ENCODE measurements at regions not wholly inside any gene's neighbourhood (a gene's known extent, or its start where the extent isn't known, plus 50 kb on each side); places are given as distances from the start of the nearest gene placed in this dataset.

DNA sequence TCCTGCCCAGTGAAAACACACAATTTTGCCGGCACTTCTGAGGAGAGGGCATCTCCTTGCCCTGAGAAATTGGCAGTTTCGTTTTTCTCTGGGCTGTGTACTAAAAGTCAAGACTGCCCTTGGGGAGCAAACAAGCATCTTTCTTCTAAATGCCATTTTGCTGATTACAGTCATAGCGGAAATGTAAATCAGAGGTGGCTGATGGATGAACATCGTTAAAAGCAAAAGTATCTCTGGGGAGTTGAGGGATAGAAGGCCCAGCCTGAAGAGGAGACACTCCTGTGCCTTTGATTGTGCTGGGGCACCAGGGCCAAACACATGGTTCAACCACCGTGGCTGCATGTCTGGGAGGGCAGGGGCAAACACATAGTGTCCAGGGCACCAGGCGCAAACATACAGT is 49.8 kb downstream of the ABCC12 start:
- H3K9ac ChIP-seq (ENCODE audit: low read depth, low read length, poor library complexity, severe bottlenecking) = no peak overlapping the region
- H4K20me1 ChIP-seq (ENCODE audit: insufficient read depth, low read length, poor library complexity, severe bottlenecking) = no peaks in the 10 kb centered on the region
- H2AFZ ChIP-seq (ENCODE audit: low read length) = no peak overlapping the region
- no peak for TF ChIP-seq EZH2phosphoT487 (IDR thresholded peaks at IDR 0.05; ENCODE audit: borderline replicate concordance)
- TF ChIP-seq, protein P1, sequence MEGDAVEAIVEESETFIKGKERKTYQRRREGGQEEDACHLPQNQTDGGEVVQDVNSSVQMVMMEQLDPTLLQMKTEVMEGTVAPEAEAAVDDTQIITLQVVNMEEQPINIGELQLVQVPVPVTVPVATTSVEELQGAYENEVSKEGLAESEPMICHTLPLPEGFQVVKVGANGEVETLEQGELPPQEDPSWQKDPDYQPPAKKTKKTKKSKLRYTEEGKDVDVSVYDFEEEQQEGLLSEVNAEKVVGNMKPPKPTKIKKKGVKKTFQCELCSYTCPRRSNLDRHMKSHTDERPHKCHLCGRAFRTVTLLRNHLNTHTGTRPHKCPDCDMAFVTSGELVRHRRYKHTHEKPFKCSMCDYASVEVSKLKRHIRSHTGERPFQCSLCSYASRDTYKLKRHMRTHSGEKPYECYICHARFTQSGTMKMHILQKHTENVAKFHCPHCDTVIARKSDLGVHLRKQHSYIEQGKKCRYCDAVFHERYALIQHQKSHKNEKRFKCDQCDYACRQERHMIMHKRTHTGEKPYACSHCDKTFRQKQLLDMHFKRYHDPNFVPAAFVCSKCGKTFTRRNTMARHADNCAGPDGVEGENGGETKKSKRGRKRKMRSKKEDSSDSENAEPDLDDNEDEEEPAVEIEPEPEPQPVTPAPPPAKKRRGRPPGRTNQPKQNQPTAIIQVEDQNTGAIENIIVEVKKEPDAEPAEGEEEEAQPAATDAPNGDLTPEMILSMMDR (conservative IDR thresholded peaks at IDR 0.05; ENCODE audit: low read length) = no peak
- H3K4me2 ChIP-seq (ENCODE audit: low read depth, low read length, poor library complexity, severe bottlenecking) = no peak overlapping the region
- H3K79me2 ChIP-seq (ENCODE audit: insufficient read depth, low read length) = no peaks in the 10 kb centered on the region
- H3K9me2 ChIP-seq (replicated peaks; ENCODE audit: low read depth, low read length) = no peaks in the 10 kb centered on the region
- no peaks in the 10 kb centered on the region for H3F3A ChIP-seq (ENCODE audit: low read depth)
- H3K4me3 ChIP-seq (ENCODE audit: low read length, poor library complexity, severe bottlenecking) = no peak overlapping the region
- H3K4me1 ChIP-seq (ENCODE audit: insufficient read depth, low read length, poor library complexity, severe bottlenecking) = no peaks in the 10 kb centered on the region
- H3K9me3 ChIP-seq (ENCODE audit: insufficient read depth, low read depth, low read length) = no peaks in the 10 kb centered on the region
- H3K27me3 ChIP-seq (ENCODE audit: insufficient read depth, low read length, poor library complexity, severe bottlenecking) = no peaks in the 10 kb centered on the region
- no peaks in the 10 kb centered on the region for H3K36me3 ChIP-seq (ENCODE audit: insufficient read depth, low read length)

DNA sequence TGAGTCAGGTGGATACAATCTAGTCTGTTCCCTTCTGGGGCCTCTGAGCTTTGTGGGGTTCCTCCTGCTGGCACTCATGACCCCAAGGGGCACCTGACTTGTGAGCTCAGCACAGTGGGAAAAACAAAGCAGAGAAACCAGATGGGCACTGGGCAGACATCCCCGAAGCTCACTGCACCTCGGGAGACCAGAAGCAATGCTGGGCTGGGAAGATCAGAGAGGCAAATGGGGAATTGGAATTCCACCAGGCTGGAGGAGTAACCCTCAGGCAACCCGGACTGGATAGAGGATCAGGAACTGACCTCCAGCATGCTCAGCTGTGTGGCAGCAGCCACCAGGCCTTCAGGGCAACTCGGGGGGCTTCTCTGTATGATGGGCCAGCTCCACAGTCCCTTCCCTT is 50.3 kb downstream of the ABCC12 start:
- Histone ChIP-seq H2AFZ (ENCODE audit: low read length) (no peak overlapping the region), H3K9me3 (ENCODE audit: insufficient read depth, low read depth, low read length) (no peaks in the 10 kb centered on the region), H3K9me2 (replicated peaks; ENCODE audit: low read depth, low read length) (no peaks in the 10 kb centered on the region), H3K4me2 (ENCODE audit: low read depth, low read length, poor library complexity, severe bottlenecking) (no peak overlapping the region), H3K4me1 (ENCODE audit: insufficient read depth, low read length, poor library complexity, severe bottlenecking) (no peaks in the 10 kb centered on the region), H3F3A (ENCODE audit: low read depth) (no peaks in the 10 kb centered on the region), H3K4me3 (ENCODE audit: low read length, poor library complexity, severe bottlenecking) (no peak overlapping the region), H3K36me3 (ENCODE audit: insufficient read depth, low read length) (no peaks in the 10 kb centered on the region), H4K20me1 (ENCODE audit: insufficient read depth, low read length, poor library complexity, severe bottlenecking) (no peaks in the 10 kb centered on the region), H3K79me2 (ENCODE audit: insufficient read depth, low read length) (no peaks in the 10 kb centered on the region), H3K27me3 (ENCODE audit: insufficient read depth, low read length, poor library complexity, severe bottlenecking) (no peaks in the 10 kb centered on the region), H3K9ac (ENCODE audit: low read depth, low read length, poor library complexity, severe bottlenecking) (no peak overlapping the region)
- no peak for TF ChIP-seq EZH2phosphoT487 (IDR thresholded peaks at IDR 0.05; ENCODE audit: borderline replicate concordance)
- TF ChIP-seq, protein P1 (conservative IDR thresholded peaks at IDR 0.05; ENCODE audit: low read length) = no peak

DNA sequence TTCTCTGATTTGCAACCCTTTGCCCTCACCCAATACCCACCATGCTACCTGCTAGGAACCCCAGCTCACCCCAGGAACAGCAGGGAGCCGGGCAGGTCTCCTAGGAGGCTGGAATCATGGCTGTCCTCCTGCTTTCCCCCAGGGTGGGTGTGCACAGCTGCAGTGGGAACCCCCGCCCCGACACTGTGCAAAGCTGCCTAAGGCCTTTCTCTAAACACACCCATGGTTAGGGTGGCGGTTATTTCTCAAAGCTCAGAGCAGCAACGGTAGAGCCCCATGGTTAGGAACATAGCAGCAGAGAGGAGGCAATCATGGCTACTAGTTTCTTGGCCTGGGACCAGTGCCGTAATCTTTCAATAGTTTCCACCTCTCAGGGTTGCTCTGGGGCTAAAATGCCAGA is 52.2 kb downstream of the ABCC12 start:
- H3K27me3 ChIP-seq (ENCODE audit: insufficient read depth, low read length, poor library complexity, severe bottlenecking) = no peaks in the 10 kb centered on the region
- no peaks in the 10 kb centered on the region for H3K79me2 ChIP-seq (ENCODE audit: insufficient read depth, low read length)
- no peak overlapping the region for H2AFZ ChIP-seq (ENCODE audit: low read length)
- TF ChIP-seq, protein P1 (conservative IDR thresholded peaks at IDR 0.05; ENCODE audit: low read length) = no peak
- no peak for TF ChIP-seq EZH2phosphoT487 (IDR thresholded peaks at IDR 0.05; ENCODE audit: borderline replicate concordance)
- no peaks in the 10 kb centered on the region for H3F3A ChIP-seq (ENCODE audit: low read depth)
- no peak overlapping the region for H3K4me3 ChIP-seq (ENCODE audit: low read length, poor library complexity, severe bottlenecking)
- H3K9me2 ChIP-seq (replicated peaks; ENCODE audit: low read depth, low read length) = no peaks in the 10 kb centered on the region
- no peaks in the 10 kb centered on the region for H3K4me1 ChIP-seq (ENCODE audit: insufficient read depth, low read length, poor library complexity, severe bottlenecking)
- H3K9ac ChIP-seq (ENCODE audit: low read depth, low read length, poor library complexity, severe bottlenecking) = no peak overlapping the region
- H3K9me3 ChIP-seq (ENCODE audit: insufficient read depth, low read depth, low read length) = no peaks in the 10 kb centered on the region
- no peaks in the 10 kb centered on the region for H4K20me1 ChIP-seq (ENCODE audit: insufficient read depth, low read length, poor library complexity, severe bottlenecking)
- no peaks in the 10 kb centered on the region for H3K36me3 ChIP-seq (ENCODE audit: insufficient read depth, low read length)
- no peak overlapping the region for H3K4me2 ChIP-seq (ENCODE audit: low read depth, low read length, poor library complexity, severe bottlenecking)

Data from Loucy (cell line).